NCI-H1417 treated with DMSO at 0.1 percent for 48 hours (cell line): ENCODE measurements at regions not wholly inside any gene's neighbourhood (a gene's known extent, or its start where the extent isn't known, plus 50 kb on each side); places are given as distances from the start of the nearest gene placed in this dataset.

ENCODE experiments used
- DNase-seq: peaks from one replicate; lab custom pipeline; 2025; lab: John Stamatoyannopoulos, UW

GRCh38 chr11:27770576-27770975 is 70.3 kb upstream of the BDNF start:
- DNase-seq: no peak

GRCh38 chr11:27763736-27764135 is 63.5 kb upstream of the BDNF start:
- no peak for DNase-seq

- DNase-seq: no peak
Measured at GRCh38 chr11:27761356-27761755, 61.1 kb upstream of the BDNF start.

- DNase-seq: no peak
Measured at GRCh38 chr11:27757953-27758352, 57.7 kb upstream of the BDNF start.

- DNase-seq: no peak
Measured at GRCh38 chr11:27754035-27755017, 54.1 kb upstream of the BDNF start.
